ENCODE measurements at regions not wholly inside any gene's neighbourhood (a gene's known extent, or its start where the extent isn't known, plus 50 kb on each side); places are given as distances from the start of the nearest gene placed in this dataset.

- TF ChIP-seq CTCF (IDR thresholded peaks at IDR 0.05; ENCODE audit: low read depth, low read length) = no peak
- H3K4me3 ChIP-seq (ENCODE audit: low read depth, low read length) = no peak overlapping the region
These were observed 73.7 kb downstream of the PTGR3 start for GRCh38 chr18:75135158-75135725.

GRCh38 chr18:75134611-75134975, 74.3 kb downstream of the PTGR3 start:
- no peak for TF ChIP-seq CTCF (IDR thresholded peaks at IDR 0.05; ENCODE audit: low read depth, low read length)
- H3K4me3 ChIP-seq (ENCODE audit: low read depth, low read length) = no peak overlapping the region

- no peak overlapping the region for H3K4me3 ChIP-seq (ENCODE audit: low read depth, low read length)
- no peak for TF ChIP-seq CTCF (IDR thresholded peaks at IDR 0.05; ENCODE audit: low read depth, low read length)
These were observed 75.0 kb downstream of the PTGR3 start for GRCh38 chr18:75133721-75134610.

- TF ChIP-seq CTCF (IDR thresholded peaks at IDR 0.05; ENCODE audit: low read depth, low read length) = no peak
- H3K4me3 ChIP-seq (ENCODE audit: low read depth, low read length) = no peak overlapping the region
These were observed 75.9 kb downstream of the PTGR3 start for GRCh38 chr18:75132931-75133525.

- no peak for TF ChIP-seq CTCF (IDR thresholded peaks at IDR 0.05; ENCODE audit: low read depth, low read length)
- no peak overlapping the region for H3K4me3 ChIP-seq (ENCODE audit: low read depth, low read length)
These were observed 76.7 kb downstream of the PTGR3 start for GRCh38 chr18:75132098-75132870.

- no peak for TF ChIP-seq CTCF (IDR thresholded peaks at IDR 0.05; ENCODE audit: low read depth, low read length)
- H3K4me3 ChIP-seq (ENCODE audit: low read depth, low read length) = no peak overlapping the region
These were observed 77.4 kb downstream of the PTGR3 start for GRCh38 chr18:75131381-75132000.

Measured in WI38 (cell line).